ENCODE measurements at regions not wholly inside any gene's neighbourhood (a gene's known extent, or its start where the extent isn't known, plus 50 kb on each side); places are given as distances from the start of the nearest gene placed in this dataset.

GRCh38 chr1:90334137-90334536 lies 339.2 kb downstream of the ZNF326 start:
- CTCF ChIA-PET, result no interaction called here
- ATAC-seq (peak; percentile 62), DNase-seq (ENCODE audit: low spot score) (no peak)
- TF ChIP-seq, protein P1, sequence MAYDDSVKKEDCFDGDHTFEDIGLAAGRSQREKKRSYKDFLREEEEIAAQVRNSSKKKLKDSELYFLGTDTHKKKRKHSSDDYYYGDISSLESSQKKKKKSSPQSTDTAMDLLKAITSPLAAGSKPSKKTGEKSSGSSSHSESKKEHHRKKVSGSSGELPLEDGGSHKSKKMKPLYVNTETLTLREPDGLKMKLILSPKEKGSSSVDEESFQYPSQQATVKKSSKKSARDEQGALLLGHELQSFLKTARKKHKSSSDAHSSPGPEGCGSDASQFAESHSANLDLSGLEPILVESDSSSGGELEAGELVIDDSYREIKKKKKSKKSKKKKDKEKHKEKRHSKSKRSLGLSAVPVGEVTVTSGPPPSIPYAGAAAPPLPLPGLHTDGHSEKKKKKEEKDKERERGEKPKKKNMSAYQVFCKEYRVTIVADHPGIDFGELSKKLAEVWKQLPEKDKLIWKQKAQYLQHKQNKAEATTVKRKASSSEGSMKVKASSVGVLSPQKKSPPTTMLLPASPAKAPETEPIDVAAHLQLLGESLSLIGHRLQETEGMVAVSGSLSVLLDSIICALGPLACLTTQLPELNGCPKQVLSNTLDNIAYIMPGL (CRISPR knock-in tag; IDR thresholded peaks at IDR 0.05), result no peak
- TF ChIP-seq SMAD4 (CRISPR knock-in tag; IDR thresholded peaks at IDR 0.05) (no peak), NFATC4 (CRISPR knock-in tag; IDR thresholded peaks at IDR 0.05) (no peak), NR3C1 (CRISPR knock-in tag; conservative IDR thresholded peaks at IDR 0.05; ENCODE audit: low read depth) (no peak), SMAD3 (CRISPR knock-in tag; IDR thresholded peaks at IDR 0.05; ENCODE audit: borderline replicate concordance) (no peak), ZNF512 (CRISPR knock-in tag; IDR thresholded peaks at IDR 0.05; ENCODE audit: borderline replicate concordance) (no peak), ESRRA (CRISPR knock-in tag; IDR thresholded peaks at IDR 0.05; ENCODE audit: borderline replicate concordance) (no peak), RELA (CRISPR knock-in tag; IDR thresholded peaks at IDR 0.05; ENCODE audit: borderline replicate concordance) (no peak)
- TF ChIP-seq, protein P2, sequence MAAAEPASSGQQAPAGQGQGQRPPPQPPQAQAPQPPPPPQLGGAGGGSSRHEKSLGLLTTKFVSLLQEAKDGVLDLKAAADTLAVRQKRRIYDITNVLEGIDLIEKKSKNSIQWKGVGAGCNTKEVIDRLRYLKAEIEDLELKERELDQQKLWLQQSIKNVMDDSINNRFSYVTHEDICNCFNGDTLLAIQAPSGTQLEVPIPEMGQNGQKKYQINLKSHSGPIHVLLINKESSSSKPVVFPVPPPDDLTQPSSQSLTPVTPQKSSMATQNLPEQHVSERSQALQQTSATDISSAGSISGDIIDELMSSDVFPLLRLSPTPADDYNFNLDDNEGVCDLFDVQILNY (CRISPR knock-in tag; IDR thresholded peaks at IDR 0.05), result no peak
- TF ChIP-seq, protein P3, sequence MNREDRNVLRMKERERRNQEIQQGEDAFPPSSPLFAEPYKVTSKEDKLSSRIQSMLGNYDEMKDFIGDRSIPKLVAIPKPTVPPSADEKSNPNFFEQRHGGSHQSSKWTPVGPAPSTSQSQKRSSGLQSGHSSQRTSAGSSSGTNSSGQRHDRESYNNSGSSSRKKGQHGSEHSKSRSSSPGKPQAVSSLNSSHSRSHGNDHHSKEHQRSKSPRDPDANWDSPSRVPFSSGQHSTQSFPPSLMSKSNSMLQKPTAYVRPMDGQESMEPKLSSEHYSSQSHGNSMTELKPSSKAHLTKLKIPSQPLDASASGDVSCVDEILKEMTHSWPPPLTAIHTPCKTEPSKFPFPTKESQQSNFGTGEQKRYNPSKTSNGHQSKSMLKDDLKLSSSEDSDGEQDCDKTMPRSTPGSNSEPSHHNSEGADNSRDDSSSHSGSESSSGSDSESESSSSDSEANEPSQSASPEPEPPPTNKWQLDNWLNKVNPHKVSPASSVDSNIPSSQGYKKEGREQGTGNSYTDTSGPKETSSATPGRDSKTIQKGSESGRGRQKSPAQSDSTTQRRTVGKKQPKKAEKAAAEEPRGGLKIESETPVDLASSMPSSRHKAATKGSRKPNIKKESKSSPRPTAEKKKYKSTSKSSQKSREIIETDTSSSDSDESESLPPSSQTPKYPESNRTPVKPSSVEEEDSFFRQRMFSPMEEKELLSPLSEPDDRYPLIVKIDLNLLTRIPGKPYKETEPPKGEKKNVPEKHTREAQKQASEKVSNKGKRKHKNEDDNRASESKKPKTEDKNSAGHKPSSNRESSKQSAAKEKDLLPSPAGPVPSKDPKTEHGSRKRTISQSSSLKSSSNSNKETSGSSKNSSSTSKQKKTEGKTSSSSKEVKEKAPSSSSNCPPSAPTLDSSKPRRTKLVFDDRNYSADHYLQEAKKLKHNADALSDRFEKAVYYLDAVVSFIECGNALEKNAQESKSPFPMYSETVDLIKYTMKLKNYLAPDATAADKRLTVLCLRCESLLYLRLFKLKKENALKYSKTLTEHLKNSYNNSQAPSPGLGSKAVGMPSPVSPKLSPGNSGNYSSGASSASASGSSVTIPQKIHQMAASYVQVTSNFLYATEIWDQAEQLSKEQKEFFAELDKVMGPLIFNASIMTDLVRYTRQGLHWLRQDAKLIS (CRISPR knock-in tag; IDR thresholded peaks at IDR 0.05; ENCODE audit: borderline replicate concordance), result no peak
- POLR2A ChIA-PET, result no interaction called here
- Mint-ChIP-seq H3K4me3 (no peak overlapping the region), H3K36me3 (no peaks in the 10 kb centered on the region), H3K9me3 (peaks cover 4% of the 10 kb centered on the region), H3K27ac (no peak overlapping the region), H3K27me3 (ENCODE audit: low read depth) (no peaks in the 10 kb centered on the region), H3K4me1 (peaks cover 3% of the 10 kb centered on the region; the same call in 1 of the 2 replicates)

- TF ChIP-seq ZNF423 (CRISPR knock-in tag; IDR thresholded peaks at IDR 0.05) (no peak), NFE2L1 (CRISPR knock-in tag; IDR thresholded peaks at IDR 0.05) (no peak), HMGA2 (CRISPR knock-in tag; IDR thresholded peaks at IDR 0.05) (no peak), ZNF219 (CRISPR knock-in tag; IDR thresholded peaks at IDR 0.05; ENCODE audit: borderline replicate concordance) (no peak), ZNF512 (CRISPR knock-in tag; IDR thresholded peaks at IDR 0.05; ENCODE audit: borderline replicate concordance) (no peak), NR1H2 (CRISPR knock-in tag; IDR thresholded peaks at IDR 0.05) (no peak), USF1 (CRISPR knock-in tag; IDR thresholded peaks at IDR 0.05) (no peak), ELF4 (CRISPR knock-in tag; IDR thresholded peaks at IDR 0.05; ENCODE audit: low read depth) (no peak)
- TF ChIP-seq, protein P4, sequence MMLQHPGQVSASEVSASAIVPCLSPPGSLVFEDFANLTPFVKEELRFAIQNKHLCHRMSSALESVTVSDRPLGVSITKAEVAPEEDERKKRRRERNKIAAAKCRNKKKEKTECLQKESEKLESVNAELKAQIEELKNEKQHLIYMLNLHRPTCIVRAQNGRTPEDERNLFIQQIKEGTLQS (CRISPR knock-in tag; conservative IDR thresholded peaks at IDR 0.05), result no peak
- TF ChIP-seq, protein P5, sequence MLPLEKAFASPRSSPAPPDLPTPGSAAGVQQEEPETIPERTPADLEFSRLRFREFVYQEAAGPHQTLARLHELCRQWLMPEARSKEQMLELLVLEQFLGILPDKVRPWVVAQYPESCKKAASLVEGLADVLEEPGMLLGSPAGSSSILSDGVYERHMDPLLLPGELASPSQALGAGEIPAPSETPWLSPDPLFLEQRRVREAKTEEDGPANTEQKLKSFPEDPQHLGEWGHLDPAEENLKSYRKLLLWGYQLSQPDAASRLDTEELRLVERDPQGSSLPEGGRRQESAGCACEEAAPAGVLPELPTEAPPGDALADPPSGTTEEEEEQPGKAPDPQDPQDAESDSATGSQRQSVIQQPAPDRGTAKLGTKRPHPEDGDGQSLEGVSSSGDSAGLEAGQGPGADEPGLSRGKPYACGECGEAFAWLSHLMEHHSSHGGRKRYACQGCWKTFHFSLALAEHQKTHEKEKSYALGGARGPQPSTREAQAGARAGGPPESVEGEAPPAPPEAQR (CRISPR knock-in tag; IDR thresholded peaks at IDR 0.05), result no peak
- Mint-ChIP-seq H3K9me3 (peaks cover 12% of the 10 kb centered on the region), H3K27ac (no peak overlapping the region), H3K36me3 (no peaks in the 10 kb centered on the region), H3K4me3 (no peak overlapping the region), H3K27me3 (ENCODE audit: low read depth) (peaks cover 2% of the 10 kb centered on the region; the same call in 1 of the 2 replicates), H3K4me1 (peaks cover 11% of the 10 kb centered on the region)
- ATAC-seq (no peak), DNase-seq (ENCODE audit: low spot score) (no peak)
- CTCF ChIA-PET, result no interaction called here
- POLR2A ChIA-PET, result no interaction called here
Measured at GRCh38 chr1:90325168-90325567, 330.3 kb downstream of the ZNF326 start.

All from WTC11 (cell line).